AG04449 (cell line): ENCODE measurements at regions not wholly inside any gene's neighbourhood (a gene's known extent, or its start where the extent isn't known, plus 50 kb on each side); places are given as distances from the start of the nearest gene placed in this dataset.

Experiments used
- CTCF ChIA-PET: fragments of 350-600 bp; formaldehyde crosslinking; extraction: SDS; loops from one replicate; lab custom pipeline; 2021; ENCODE audit warnings: antibody characterized with exemption; lab: Yijun Ruan, JAX
- POLR2A ChIA-PET: fragments of 400-600, 350-600 bp; formaldehyde crosslinking; extraction: SDS; loops from one replicate; lab custom pipeline; 2020; ENCODE audit warnings: antibody characterized with exemption, inconsistent platforms; lab: Yijun Ruan, JAX
- DNase-seq: peaks from one replicate; pipeline ENCODE4 v3.0.0-alpha.2; 2010; ENCODE audit warnings: low read depth, low spot score
- H3K4me3 ChIP-seq: 2 replicates; pipeline ENCODE4 v1.5.1; 2011; ENCODE audit warnings: low read depth, mild to moderate bottlenecking, control low read depth, low read length
- CTCF ChIP-seq: IDR thresholded peaks from one replicate; pipeline ENCODE4 v1.5.1; 2011; ENCODE audit warnings: mild to moderate bottlenecking, moderate library complexity, low read length, control low read depth, inconsistent platforms; ENCODE audit not compliant: insufficient read depth; ENCODE audit errors: missing control alignments

- CTCF ChIA-PET: no interaction called here
- no peak for DNase-seq
- POLR2A ChIA-PET: no interaction called here
- no peak overlapping the region for H3K4me3 ChIP-seq
- TF ChIP-seq CTCF: no peak
Measured at GRCh38 chr20:22080985-22081384, 375.5 kb downstream of the PAX1 start.

GRCh38 chr20:22074635-22075034 is 369.2 kb downstream of the PAX1 start:
- TF ChIP-seq CTCF: no peak
- CTCF ChIA-PET: no interaction called here
- POLR2A ChIA-PET: no interaction called here
- H3K4me3 ChIP-seq: no peak overlapping the region
- DNase-seq: no peak

- CTCF ChIA-PET: no interaction called here
- POLR2A ChIA-PET: no interaction called here
- no peak for DNase-seq
- H3K4me3 ChIP-seq: no peak overlapping the region
- TF ChIP-seq CTCF: no peak
Measured at GRCh38 chr20:22071841-22072240, 366.4 kb downstream of the PAX1 start.

- CTCF ChIA-PET: no interaction called here
- no peak for TF ChIP-seq CTCF
- POLR2A ChIA-PET: no interaction called here
- H3K4me3 ChIP-seq: no peak overlapping the region
- no peak for DNase-seq
Measured at GRCh38 chr20:22070610-22071058, 365.2 kb downstream of the PAX1 start.

GRCh38 chr20:22063753-22064152 is 358.3 kb downstream of the PAX1 start:
- no peak overlapping the region for H3K4me3 ChIP-seq
- no peak for DNase-seq
- CTCF ChIA-PET: no interaction called here
- POLR2A ChIA-PET: no interaction called here
- TF ChIP-seq CTCF: no peak

GRCh38 chr20:22062874-22063273 is 357.4 kb downstream of the PAX1 start:
- CTCF ChIA-PET: no interaction called here
- POLR2A ChIA-PET: no interaction called here
- no peak for TF ChIP-seq CTCF

More at GRCh38 chr20:22062874-22063273, 357.4 kb downstream of the PAX1 start:
- no peak for DNase-seq
- no peak overlapping the region for H3K4me3 ChIP-seq
